Upper lobe of left lung (tissue), 4 donors: ENCODE measurements at regions not wholly inside any gene's neighbourhood (a gene's known extent, or its start where the extent isn't known, plus 50 kb on each side); places are given as distances from the start of the nearest gene placed in this dataset.

ENCODE experiments used
- CTCF ChIP-seq, 6 experiments: fragments of 450-650 bp in 4 of 6; fragments of 200-600 bp in 2 of 6; sonication (generic) in 2 of 6; IDR thresholded peaks; one replicate each; pipeline ENCODE4 v1.5.1; 2016 to 2019; ENCODE audit warnings: antibody characterized with exemption in 6 of 6
- POLR2A ChIP-seq, 4 donors: fragments of 450-650 bp; IDR thresholded peaks; one replicate each; pipeline ENCODE4 v1.5.1; 2016 to 2017; ENCODE audit warnings: antibody characterized with exemption in 4 of 4, mild to moderate bottlenecking in 2 of 4

GRCh38 chr5:175596761-175597189, 61.1 kb upstream of the HRH2 start:
- TF ChIP-seq CTCF (IDR thresholded peaks at IDR 0.05) (no peak), POLR2A (IDR thresholded peaks at IDR 0.05) (no peak)
